ENCODE measurements at regions not wholly inside any gene's neighbourhood (a gene's known extent, or its start where the extent isn't known, plus 50 kb on each side); places are given as distances from the start of the nearest gene placed in this dataset.

- no peak for DNase-seq
- Histone ChIP-seq H3K4me3 (no peak overlapping the region), H3K27ac (no peak overlapping the region), H3K27me3 (no peaks in the 10 kb centered on the region), H3K4me1 (ENCODE audit: insufficient read depth) (no peaks in the 10 kb centered on the region), H3K36me3 (no peaks in the 10 kb centered on the region), H3K9me3 (no peaks in the 10 kb centered on the region)
- 74 to 80% (median 75%) methylated on average over 2 of the region's 2 CpGs for WGBS, 3 donors
- intact Hi-C loops (cut with DNase I), result no loop called here
- TF ChIP-seq EP300 (IDR thresholded peaks at IDR 0.05) (no peak), POLR2A (IDR thresholded peaks at IDR 0.05) (no peak), CTCF (IDR thresholded peaks at IDR 0.05) (no peak)
Measured at GRCh38 chr9:108399851-108400250, 455.9 kb downstream of the ACTL7B start.

- Histone ChIP-seq H3K9me3 (no peaks in the 10 kb centered on the region), H3K36me3 (no peaks in the 10 kb centered on the region), H3K4me3 (no peak overlapping the region), H3K27me3 (no peaks in the 10 kb centered on the region), H3K27ac (no peak overlapping the region), H3K4me1 (ENCODE audit: insufficient read depth) (no peaks in the 10 kb centered on the region)
- TF ChIP-seq EP300 (IDR thresholded peaks at IDR 0.05) (no peak), POLR2A (IDR thresholded peaks at IDR 0.05) (no peak), CTCF (IDR thresholded peaks at IDR 0.05) (no peak)
- no peak for DNase-seq
- intact Hi-C loops (cut with DNase I), result no loop called here
Measured at GRCh38 chr9:108397286-108397685, 458.5 kb downstream of the ACTL7B start.

DNA sequence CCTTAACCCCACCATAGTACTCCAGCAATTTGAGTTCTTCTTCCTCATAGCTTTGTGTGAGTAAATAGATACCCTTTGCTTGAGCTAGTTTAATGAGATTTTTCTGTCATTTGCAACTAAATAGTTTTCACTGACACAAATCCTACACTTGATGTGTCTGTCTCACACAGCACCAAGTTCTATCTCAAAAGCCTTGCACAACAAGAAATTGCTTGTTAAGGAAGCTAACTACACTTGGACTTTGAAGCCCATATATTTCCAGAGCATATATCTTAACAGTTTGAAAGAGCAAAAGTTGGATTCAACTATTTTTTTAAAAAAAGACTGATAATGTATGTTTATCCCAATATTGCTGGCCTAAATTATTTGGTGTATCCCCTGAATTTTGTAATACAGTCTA, 459.2 kb downstream of the ACTL7B start:
- Histone ChIP-seq H3K9me3 (no peaks in the 10 kb centered on the region), H3K27ac (no peak overlapping the region), H3K27me3 (no peaks in the 10 kb centered on the region), H3K36me3 (no peaks in the 10 kb centered on the region), H3K4me3 (no peak overlapping the region), H3K4me1 (ENCODE audit: insufficient read depth) (no peaks in the 10 kb centered on the region)
- DNase-seq, result no peak
- TF ChIP-seq EP300 (IDR thresholded peaks at IDR 0.05) (no peak), POLR2A (IDR thresholded peaks at IDR 0.05) (no peak), CTCF (IDR thresholded peaks at IDR 0.05) (no peak)
- intact Hi-C loops (cut with DNase I), result no loop called here

GRCh38 chr9:108396193-108396592, 459.6 kb downstream of the ACTL7B start:
- no peak for TF ChIP-seq POLR2A (IDR thresholded peaks at IDR 0.05)
- intact Hi-C loops (cut with DNase I), result no loop called here
- Histone ChIP-seq H3K27me3 (no peaks in the 10 kb centered on the region), H3K4me1 (ENCODE audit: insufficient read depth) (no peaks in the 10 kb centered on the region), H3K4me3 (no peak overlapping the region), H3K36me3 (no peaks in the 10 kb centered on the region), H3K9me3 (no peaks in the 10 kb centered on the region), H3K27ac (no peak overlapping the region)
- no peak for DNase-seq
- WGBS, 3 donors, result 69 to 73% (median 71%) methylated on average over 4 of the region's 4 CpGs

GRCh38 chr9:108395421-108395820, 460.4 kb downstream of the ACTL7B start:
- Histone ChIP-seq H3K36me3 (no peaks in the 10 kb centered on the region), H3K4me3 (no peak overlapping the region), H3K27me3 (no peaks in the 10 kb centered on the region), H3K27ac (no peak overlapping the region), H3K4me1 (ENCODE audit: insufficient read depth) (no peaks in the 10 kb centered on the region), H3K9me3 (no peaks in the 10 kb centered on the region)
- TF ChIP-seq CTCF (IDR thresholded peaks at IDR 0.05), result no peak
- DNase-seq, result no peak
- WGBS, 3 donors, result 63 to 82% (median 80%) methylated on average over 4 of the region's 4 CpGs
- intact Hi-C loops (cut with DNase I), result no loop called here
